Gastroesophageal sphincter (tissue), 4 donors: ENCODE measurements at regions not wholly inside any gene's neighbourhood (a gene's known extent, or its start where the extent isn't known, plus 50 kb on each side); places are given as distances from the start of the nearest gene placed in this dataset.

ENCODE experiments used
- ATAC-seq: fragments of 150-250 bp; one replicate; pipeline ENCODE4 v1.9.1; 2016; ENCODE audit warnings: mild to moderate bottlenecking, moderate library complexity
- H3K27ac ChIP-seq, 4 donors: fragments of 200-600 bp; sonication (generic) in 3 of 4; 1 replicate in 3 of 4; 2 replicates in 1 of 4; pipeline ENCODE4 v1.5.1; 2016 to 2019
- H3K27me3 ChIP-seq: fragments of 200-600 bp; sonication (generic); one replicate; pipeline ENCODE4 v1.5.1; 2019
- H3K36me3 ChIP-seq, 2 donors: fragments of 200-600 bp; sonication (generic); one replicate each; pipeline ENCODE4 v1.5.1; 2019; ENCODE audit warnings: control low read depth in 1 of 2
- H3K4me1 ChIP-seq, 3 donors: fragments of 200-600 bp; sonication (generic); 1 replicate in 2 of 3; 2 replicates in 1 of 3; pipeline ENCODE4 v1.5.1; 2016 to 2019; ENCODE audit warnings: control low read depth in 2 of 3
- H3K4me3 ChIP-seq, 2 donors: fragments of 200-600 bp; sonication (generic); one replicate each; pipeline ENCODE4 v1.5.1; 2019; ENCODE audit warnings: mild to moderate bottlenecking in 1 of 2, moderate library complexity in 1 of 2
- H3K9me3 ChIP-seq, 3 donors: fragments of 200-600 bp; sonication (generic); one replicate each; pipeline ENCODE4 v1.5.1; 2017 to 2019; ENCODE audit warnings: control low read depth in 2 of 3
- CTCF ChIP-seq, 4 experiments: fragments of 200-600 bp in 2 of 4; fragments of 450-650 bp in 2 of 4; sonication (generic) in 1 of 4; IDR thresholded peaks; one replicate each; pipeline ENCODE4 v1.5.1; 2017 to 2019; ENCODE audit warnings: antibody characterized with exemption in 4 of 4, mild to moderate bottlenecking in 2 of 4, moderate library complexity in 2 of 4
- EP300 ChIP-seq: sonication (generic); formaldehyde crosslinking; IDR thresholded peaks from one replicate; pipeline ENCODE4 v1.6.1; 2017; ENCODE audit warnings: antibody characterized with exemption, mild to moderate bottlenecking
- POLR2A ChIP-seq, 2 donors: fragments of 450-650 bp; IDR thresholded peaks; one replicate each; pipeline ENCODE4 v1.6.1; 2017; ENCODE audit warnings: antibody characterized with exemption in 2 of 2, mild to moderate bottlenecking in 2 of 2, moderate library complexity in 1 of 2
- POLR2AphosphoS5 ChIP-seq: sonication (generic); formaldehyde crosslinking; IDR thresholded peaks from one replicate; pipeline ENCODE4 v1.6.1; 2017; ENCODE audit warnings: antibody characterized with exemption
- WGBS, 2 donors: methylation state at CpG; one replicate each; pipeline ENCODE4 v1.1.5; 2018; ENCODE audit warnings: low coverage in 1 of 2; 5-methylcytosine and 5-hydroxymethylcytosine counted together

GRCh38 chr3:106881186-106881585 is 496.1 kb upstream of the CCDC54 start:
- Histone ChIP-seq H3K36me3 (no peaks in the 10 kb centered on the region), H3K4me1 (no peaks in the 10 kb centered on the region), H3K4me3 (no peak overlapping the region), H3K27me3 (no peaks in the 10 kb centered on the region), H3K27ac (no peak overlapping the region), H3K9me3 (peaks cover 0 to 6% (median 0%) of the 10 kb centered on the region in 3 donors)
- ATAC-seq = no peak
- WGBS, 2 donors = 100% methylated on average over 1 of the region's 1 CpG; no CpG with 5 or more reads in 1 of the 2 donors
- no peak for TF ChIP-seq POLR2AphosphoS5
- no peak for TF ChIP-seq CTCF (IDR thresholded peaks at IDR 0.05)

GRCh38 chr3:106882297-106882696 is 494.9 kb upstream of the CCDC54 start:
- Histone ChIP-seq H3K4me1 (no peaks in the 10 kb centered on the region), H3K27ac (no peak overlapping the region), H3K9me3 (peaks cover 0 to 6% (median 0%) of the 10 kb centered on the region in 3 donors), H3K36me3 (no peaks in the 10 kb centered on the region), H3K4me3 (no peak overlapping the region), H3K27me3 (no peaks in the 10 kb centered on the region)
- no peak for ATAC-seq
- no peak for TF ChIP-seq POLR2AphosphoS5
- TF ChIP-seq EP300 = no peak
- TF ChIP-seq CTCF (IDR thresholded peaks at IDR 0.05) = no peak
- TF ChIP-seq POLR2A (IDR thresholded peaks at IDR 0.05) = no peak
- 65 to 94% methylated on average over 2 of the region's 2 CpGs for WGBS, 2 donors

GRCh38 chr3:106906074-106906473 is 471.2 kb upstream of the CCDC54 start:
- no peaks in the 10 kb centered on the region for H3K9me3 ChIP-seq
- no peak overlapping the region for H3K4me3 ChIP-seq
- ATAC-seq = no peak
- H3K27me3 ChIP-seq = no peaks in the 10 kb centered on the region
- H3K36me3 ChIP-seq = no peaks in the 10 kb centered on the region
- no peak overlapping the region for H3K27ac ChIP-seq
- no peak for TF ChIP-seq POLR2AphosphoS5
- no peak for TF ChIP-seq POLR2A (IDR thresholded peaks at IDR 0.05)
- no peak for TF ChIP-seq CTCF (IDR thresholded peaks at IDR 0.05)
- TF ChIP-seq EP300 = no peak
- WGBS, 2 donors = 64 to 69% methylated on average over 4 of the region's 4 CpGs
- H3K4me1 ChIP-seq = no peaks in the 10 kb centered on the region

GRCh38 chr3:106908181-106908938 is 468.9 kb upstream of the CCDC54 start:
- Histone ChIP-seq H3K36me3 (no peaks in the 10 kb centered on the region), H3K4me1 (no peaks in the 10 kb centered on the region), H3K4me3 (no peak overlapping the region), H3K9me3 (no peaks in the 10 kb centered on the region), H3K27me3 (no peaks in the 10 kb centered on the region), H3K27ac (no peak overlapping the region)
- TF ChIP-seq EP300 = no peak
- TF ChIP-seq POLR2AphosphoS5 = no peak
- TF ChIP-seq POLR2A (IDR thresholded peaks at IDR 0.05) = no peak
- no peak for TF ChIP-seq CTCF (IDR thresholded peaks at IDR 0.05)
- ATAC-seq = no peak
- WGBS, 2 donors = no CpG with 5 or more reads among the region's 10 CpGs

GRCh38 chr3:106913111-106913698 is 464.0 kb upstream of the CCDC54 start:
- Histone ChIP-seq H3K4me3 (no peak overlapping the region), H3K9me3 (no peaks in the 10 kb centered on the region), H3K27ac (no peak overlapping the region), H3K36me3 (no peaks in the 10 kb centered on the region), H3K4me1 (no peaks in the 10 kb centered on the region), H3K27me3 (no peaks in the 10 kb centered on the region)
- ATAC-seq = no peak
- WGBS, 2 donors = 83 to 88% methylated on average over 8 to 10 of the region's 14 CpGs
- no peak for TF ChIP-seq CTCF (IDR thresholded peaks at IDR 0.05)
- TF ChIP-seq EP300 = no peak
- TF ChIP-seq POLR2AphosphoS5 = no peak
- no peak for TF ChIP-seq POLR2A (IDR thresholded peaks at IDR 0.05)
